Psoas muscle (tissue), 7 donors: ENCODE measurements at regions not wholly inside any gene's neighbourhood (a gene's known extent, or its start where the extent isn't known, plus 50 kb on each side); places are given as distances from the start of the nearest gene placed in this dataset.

Source experiments
- ATAC-seq, 4 donors: fragments of 200-7000 bp; cut with Tn5 transposase; one replicate each; pipeline ENCODE4 v1.9.1; 2020; ENCODE audit warnings: moderate library complexity in 3 of 4, mild to moderate bottlenecking in 2 of 4
- DNase-seq, 2 donors: peaks; one replicate each; pipeline ENCODE4 v3.0.0-alpha.2; 2020
- H3K27ac ChIP-seq: fragments of 200-600 bp; one replicate; pipeline ENCODE4 v1.8.0; 2022
- H3K27me3 ChIP-seq, 3 donors: fragments of 200-600 bp in 1 of 3; one replicate each; pipeline versions ENCODE4 v1.6.1 to v1.8.0; 2013 to 2022; ENCODE audit warnings: low read length in 2 of 3, mild to moderate bottlenecking in 2 of 3, moderate library complexity in 1 of 3; ENCODE audit not compliant: insufficient read depth in 3 of 3
- H3K36me3 ChIP-seq, 2 donors: fragments of 200-600 bp in 1 of 2; one replicate each; pipeline versions ENCODE4 v1.6.1 to v1.8.0; 2013 to 2022; ENCODE audit warnings: low read depth in 1 of 2, mild to moderate bottlenecking in 1 of 2, moderate library complexity in 1 of 2; ENCODE audit not compliant: insufficient read depth in 1 of 2
- H3K4me1 ChIP-seq: fragments of 200-600 bp; one replicate; pipeline ENCODE4 v1.8.0; 2022
- H3K4me3 ChIP-seq: fragments of 200-600 bp; one replicate; pipeline ENCODE4 v1.8.0; 2022; ENCODE audit warnings: mild to moderate bottlenecking
- H3K9me3 ChIP-seq: fragments of 200-600 bp; one replicate; pipeline ENCODE4 v1.8.0; 2022
- WGBS, 3 donors: extraction: QIAGEN DNeasy Blood & Tissue Kit; methylation state at CpG; one replicate each; pipeline versions ENCODE4 v1.1.6 to v1.1.7; 2013; 5-methylcytosine and 5-hydroxymethylcytosine counted together
- intact Hi-C, 2 donors: fragments of 100-400 bp; cut with DNase I; formaldehyde crosslinking; loops; one replicate each; pipeline versions ENCODE4 v1.11.0 to v1.14.2; 2022
- TF ChIP-seq, protein P1 (sequence below): fragments of 200-600 bp; IDR thresholded peaks from one replicate; pipeline ENCODE4 v1.8.0; 2022; ENCODE audit warnings: antibody characterized with exemption
- donor health status: healthy with polysubstance abuse.
- donor health status: DM: no; HTN: no; CAD: no; lungs with moderate emphysema.
- donor health status: Bipolar disorder and iron deficiency.
- donor health status: healthy.
- donor health status: DM: yes; HTN: yes; CAD: no.
- donor health status: DM: no; HTN: no; CAD: no.
- donor health status: DM: yes; HTN: yes; CAD: no.

DNA sequence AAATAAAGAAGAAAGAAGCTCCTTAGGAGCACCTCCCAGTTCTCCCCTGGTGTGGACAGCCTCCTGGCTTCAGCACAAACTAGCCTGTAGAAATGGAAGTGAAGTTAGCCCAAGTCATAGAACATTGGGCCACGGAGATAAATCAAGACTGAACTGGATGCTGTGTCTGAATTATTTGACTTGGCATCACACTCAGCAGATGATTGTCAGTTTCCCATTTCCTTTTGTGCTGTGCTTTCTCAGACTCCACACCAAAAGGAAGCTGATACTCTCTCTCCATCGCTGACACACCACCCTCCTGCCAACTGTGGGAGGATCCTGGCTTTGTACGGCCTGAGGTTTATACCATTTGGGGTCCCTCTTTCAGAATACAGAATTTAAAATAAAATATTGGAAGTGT is 209.8 kb downstream of the TFAP2A start:
- no peaks in the 10 kb centered on the region for H3K36me3 ChIP-seq
- no peaks in the 10 kb centered on the region for H3K9me3 ChIP-seq
- no peaks in the 10 kb centered on the region for H3K4me1 ChIP-seq
- WGBS, 3 donors: 43 to 52% (median 49%) methylated on average over 3 of the region's 3 CpGs
- peaks cover 0 to 2% (median 0%) of the 10 kb centered on the region in 3 donors for H3K27me3 ChIP-seq
- ATAC-seq: no peak
- no peak overlapping the region for H3K4me3 ChIP-seq
- TF ChIP-seq, protein P1, sequence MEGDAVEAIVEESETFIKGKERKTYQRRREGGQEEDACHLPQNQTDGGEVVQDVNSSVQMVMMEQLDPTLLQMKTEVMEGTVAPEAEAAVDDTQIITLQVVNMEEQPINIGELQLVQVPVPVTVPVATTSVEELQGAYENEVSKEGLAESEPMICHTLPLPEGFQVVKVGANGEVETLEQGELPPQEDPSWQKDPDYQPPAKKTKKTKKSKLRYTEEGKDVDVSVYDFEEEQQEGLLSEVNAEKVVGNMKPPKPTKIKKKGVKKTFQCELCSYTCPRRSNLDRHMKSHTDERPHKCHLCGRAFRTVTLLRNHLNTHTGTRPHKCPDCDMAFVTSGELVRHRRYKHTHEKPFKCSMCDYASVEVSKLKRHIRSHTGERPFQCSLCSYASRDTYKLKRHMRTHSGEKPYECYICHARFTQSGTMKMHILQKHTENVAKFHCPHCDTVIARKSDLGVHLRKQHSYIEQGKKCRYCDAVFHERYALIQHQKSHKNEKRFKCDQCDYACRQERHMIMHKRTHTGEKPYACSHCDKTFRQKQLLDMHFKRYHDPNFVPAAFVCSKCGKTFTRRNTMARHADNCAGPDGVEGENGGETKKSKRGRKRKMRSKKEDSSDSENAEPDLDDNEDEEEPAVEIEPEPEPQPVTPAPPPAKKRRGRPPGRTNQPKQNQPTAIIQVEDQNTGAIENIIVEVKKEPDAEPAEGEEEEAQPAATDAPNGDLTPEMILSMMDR: no peak
- no peak for DNase-seq
- intact Hi-C loops: no loop called here
- no peak overlapping the region for H3K27ac ChIP-seq

DNA sequence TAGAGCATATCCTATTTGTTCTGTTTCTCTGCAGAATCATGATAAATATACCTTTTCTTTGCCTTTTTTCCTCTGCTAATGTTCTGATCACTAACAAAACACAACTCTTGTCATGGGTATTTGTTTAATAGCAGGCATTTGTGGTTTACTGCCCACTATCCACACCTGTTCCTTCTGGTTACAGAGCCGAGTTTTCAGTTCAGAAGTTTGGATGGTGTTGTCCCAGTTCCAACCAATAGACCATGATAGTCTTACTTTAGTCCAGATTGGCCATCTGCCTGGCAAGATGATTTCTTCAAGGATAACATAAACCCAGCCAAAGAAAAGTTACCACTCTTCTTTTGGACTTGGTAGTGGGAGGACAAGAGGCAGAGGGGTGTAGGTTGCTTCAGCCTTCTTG is 211.2 kb downstream of the TFAP2A start:
- no peak for ATAC-seq
- TF ChIP-seq, protein P1: no peak

DNA sequence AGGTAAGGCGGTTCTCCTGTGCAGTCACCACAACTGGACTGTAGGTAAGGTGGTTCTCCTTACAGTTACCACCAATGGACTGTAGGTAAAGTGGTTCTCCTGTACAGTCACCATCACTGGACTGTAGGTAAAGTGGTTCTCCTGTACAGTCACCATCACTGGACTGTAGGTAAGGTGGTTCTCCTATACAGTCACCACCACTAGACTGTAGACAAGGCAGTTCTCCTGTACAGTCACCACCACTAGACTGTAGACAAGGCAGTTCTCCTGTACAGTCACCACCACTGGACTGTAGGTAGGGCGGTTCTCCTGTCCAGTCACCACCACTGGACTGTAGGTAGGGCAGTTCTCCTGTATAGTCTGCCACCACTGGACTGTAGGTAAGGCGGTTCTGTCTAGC is 212.3 kb downstream of the TFAP2A start:
- Histone ChIP-seq H3K4me1 (no peaks in the 10 kb centered on the region), H3K4me3 (no peak overlapping the region), H3K27ac (no peak overlapping the region), H3K27me3 (peaks cover 0 to 2% (median 0%) of the 10 kb centered on the region in 3 donors), H3K9me3 (no peaks in the 10 kb centered on the region), H3K36me3 (no peaks in the 10 kb centered on the region)
- TF ChIP-seq, protein P1: no peak
- 93 to 96% (median 95%) methylated on average over 3 of the region's 3 CpGs for WGBS, 3 donors
- intact Hi-C loops: no loop called here
- DNase-seq (no peak), ATAC-seq (no peak)

More for the DNA sequence above, 211.2 kb downstream of the TFAP2A start:
- intact Hi-C loops: no loop called here
- H3K36me3 ChIP-seq: no peaks in the 10 kb centered on the region
- H3K9me3 ChIP-seq: no peaks in the 10 kb centered on the region
- H3K27me3 ChIP-seq: peaks cover 0 to 2% (median 0%) of the 10 kb centered on the region in 3 donors
- no peak overlapping the region for H3K27ac ChIP-seq
- 34 to 42% (median 35%) methylated on average over 1 of the region's 1 CpG for WGBS, 3 donors
- no peak for DNase-seq
- no peaks in the 10 kb centered on the region for H3K4me1 ChIP-seq
- no peak overlapping the region for H3K4me3 ChIP-seq

DNA sequence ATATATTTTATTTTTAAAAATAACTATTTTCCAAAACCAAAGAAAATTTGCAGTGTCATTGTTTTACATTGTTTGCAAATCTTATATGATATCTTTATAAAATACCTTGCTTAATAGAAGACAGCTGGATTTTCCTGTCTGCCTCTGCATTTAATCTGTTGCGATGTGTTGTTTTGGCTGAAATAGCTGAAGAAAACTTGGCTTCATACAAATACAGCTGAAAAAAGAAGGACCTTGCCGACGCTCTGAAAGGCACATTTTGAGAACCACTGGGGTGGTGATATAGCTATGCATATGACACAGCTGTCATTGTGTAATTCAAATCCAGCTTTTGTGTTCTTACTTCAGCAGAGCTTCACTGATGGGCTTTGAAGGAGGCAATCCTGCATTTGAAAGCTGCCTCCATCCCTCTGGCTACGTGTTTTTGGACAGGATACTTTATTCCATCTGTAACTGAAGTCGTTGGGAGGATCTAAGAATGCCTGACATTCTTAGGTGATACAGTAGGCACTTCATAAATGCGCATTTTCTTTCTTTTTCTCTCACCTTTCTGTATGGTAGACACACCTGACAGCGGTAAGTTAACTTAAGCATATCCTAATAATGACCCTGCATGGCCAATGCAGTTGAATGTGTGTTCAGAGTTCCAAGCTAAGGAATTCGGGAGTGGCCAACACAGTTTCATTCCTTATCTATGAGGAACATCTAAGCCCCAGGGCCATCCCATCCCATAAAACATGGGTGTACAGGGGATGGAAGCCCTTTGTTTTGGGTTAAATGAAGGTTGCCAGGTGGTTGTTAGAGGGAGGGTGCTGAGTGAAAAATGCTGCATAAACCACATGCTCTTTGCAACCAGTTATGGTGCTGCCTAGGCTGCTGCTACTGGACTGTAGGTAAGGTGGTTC is 213.0 kb downstream of the TFAP2A start:
- no peak for ATAC-seq
- 62 to 71% (median 67%) methylated on average over 8 of the region's 8 CpGs for WGBS, 3 donors
- no peaks in the 10 kb centered on the region for H3K9me3 ChIP-seq
- H3K36me3 ChIP-seq: no peaks in the 10 kb centered on the region
- TF ChIP-seq, protein P1: no peak
- no peaks in the 10 kb centered on the region for H3K4me1 ChIP-seq
- intact Hi-C loops: no loop called here
- no peak overlapping the region for H3K4me3 ChIP-seq
- no peak overlapping the region for H3K27ac ChIP-seq
- H3K27me3 ChIP-seq: peaks cover 0 to 1% (median 0%) of the 10 kb centered on the region in 3 donors
- no peak for DNase-seq
